NCI-H1694 treated with DMSO at 0.1 percent for 48 hours (cell line): ENCODE measurements at regions not wholly inside any gene's neighbourhood (a gene's known extent, or its start where the extent isn't known, plus 50 kb on each side); places are given as distances from the start of the nearest gene placed in this dataset.

ENCODE experiments used
- DNase-seq: peaks from one replicate; lab custom pipeline; 2025; lab: John Stamatoyannopoulos, UW

DNA sequence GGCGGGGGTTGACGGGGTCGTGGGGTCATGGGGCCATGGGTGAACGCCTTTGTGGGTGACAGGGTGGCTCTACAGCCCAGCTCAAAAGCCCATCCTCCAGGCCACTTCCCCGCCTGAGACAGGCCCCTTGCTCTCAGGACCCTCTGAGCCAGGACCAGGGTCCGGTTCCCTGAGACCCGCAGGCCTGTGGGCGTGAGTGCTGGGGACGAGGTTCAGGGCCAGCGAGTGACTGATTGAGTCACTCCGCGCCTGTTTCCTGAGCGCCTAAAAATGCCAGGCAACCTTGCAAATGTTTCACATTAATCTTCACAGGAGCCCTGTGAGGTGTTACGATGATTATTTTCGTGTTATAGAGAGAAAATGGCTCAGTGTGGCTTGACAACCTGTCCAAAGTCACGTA lies 97.8 kb downstream of the ZNF674 start:
- no peak for DNase-seq

DNA sequence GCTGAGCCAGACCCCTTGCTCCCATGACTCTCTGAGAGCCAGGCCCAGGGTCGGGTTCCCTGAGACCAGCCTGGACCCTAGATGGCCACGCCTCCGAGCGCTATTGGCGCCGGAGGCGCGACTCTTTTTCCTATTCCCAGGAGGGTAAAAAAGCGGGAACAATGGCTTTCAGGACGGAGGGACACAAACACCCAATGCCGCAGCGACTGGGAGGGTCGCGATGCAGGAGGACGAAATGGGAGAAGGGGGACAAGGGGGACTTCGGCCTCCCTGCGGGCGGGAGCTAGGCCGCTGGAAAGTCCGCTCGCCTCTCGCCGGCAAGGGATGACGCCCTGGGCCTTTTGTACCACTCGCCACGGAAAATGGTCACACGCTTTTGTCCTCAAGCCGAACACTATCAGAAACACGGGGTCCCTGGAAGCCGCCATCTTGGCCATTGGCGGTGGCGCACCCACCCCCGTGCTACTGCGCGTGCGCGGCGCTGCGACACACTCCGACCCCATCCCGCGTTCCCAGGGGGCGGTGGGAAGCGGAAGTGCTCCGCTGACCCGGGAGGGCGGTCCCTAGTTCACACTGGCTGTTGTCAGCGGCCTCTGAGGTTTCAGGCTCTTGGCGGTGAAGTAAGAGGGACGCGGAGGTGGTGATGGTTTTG lies 98.4 kb downstream of the ZNF674 start:
- DNase-seq: peak; percentile 59

DNA sequence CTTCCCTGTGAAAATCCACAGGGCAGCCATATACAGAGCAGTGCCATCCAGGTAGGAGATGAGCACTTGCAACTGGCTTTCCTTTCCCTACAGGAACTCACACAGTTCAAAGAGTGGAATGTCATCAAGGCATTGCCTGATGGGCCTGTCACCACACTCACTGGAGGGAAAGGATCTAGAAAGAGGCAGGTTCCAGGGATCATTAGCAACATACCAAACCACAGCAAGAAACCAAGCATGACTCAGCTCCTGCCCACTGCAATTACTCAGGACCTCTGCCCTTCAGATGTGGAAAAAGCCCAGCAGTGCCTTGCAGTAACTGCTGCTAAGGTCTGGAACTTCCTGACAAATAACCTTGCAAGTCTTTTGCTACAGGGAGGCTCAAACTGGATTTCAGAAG lies 101.2 kb downstream of the ZNF674 start:
- DNase-seq: no peak

DNA sequence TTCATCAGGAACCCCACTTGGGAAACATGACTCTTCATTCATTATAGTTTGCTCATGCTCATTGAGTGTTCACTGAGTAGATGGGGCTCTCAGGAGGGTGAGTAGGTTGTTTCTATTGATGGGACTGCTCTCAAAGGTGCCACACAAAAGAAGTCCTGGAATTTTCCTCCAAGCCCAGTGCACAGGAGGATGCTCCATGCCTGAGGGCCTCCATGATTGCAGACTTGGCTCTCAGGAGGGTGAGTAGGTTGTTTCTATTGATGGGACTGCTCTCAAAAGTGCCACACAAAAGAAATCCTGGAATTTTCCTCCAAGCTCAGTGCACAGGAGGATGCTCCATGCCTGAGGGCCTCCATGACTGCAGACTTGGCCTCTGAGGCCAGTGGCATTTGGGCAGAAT lies 108.5 kb downstream of the ZNF674 start:
- no peak for DNase-seq

DNA sequence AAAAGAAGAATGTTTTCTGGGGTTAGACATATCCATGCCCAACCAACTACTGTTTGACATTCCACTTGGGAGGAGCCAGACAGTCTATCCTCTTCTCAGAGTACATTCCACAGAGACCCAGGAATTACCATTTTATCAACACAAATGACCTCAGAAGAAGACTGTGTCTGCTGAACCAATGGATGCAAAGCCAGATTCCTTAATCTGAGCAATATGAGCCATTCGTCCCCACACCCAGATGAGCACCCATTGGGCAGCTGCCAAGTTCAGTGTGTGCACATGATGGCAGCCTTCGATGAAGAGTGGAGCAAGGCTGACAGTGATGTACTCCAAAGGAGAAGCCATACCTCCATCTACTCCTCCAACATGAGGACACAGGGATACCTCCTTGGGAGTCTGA lies 111.3 kb downstream of the ZNF674 start:
- no peak for DNase-seq

DNA sequence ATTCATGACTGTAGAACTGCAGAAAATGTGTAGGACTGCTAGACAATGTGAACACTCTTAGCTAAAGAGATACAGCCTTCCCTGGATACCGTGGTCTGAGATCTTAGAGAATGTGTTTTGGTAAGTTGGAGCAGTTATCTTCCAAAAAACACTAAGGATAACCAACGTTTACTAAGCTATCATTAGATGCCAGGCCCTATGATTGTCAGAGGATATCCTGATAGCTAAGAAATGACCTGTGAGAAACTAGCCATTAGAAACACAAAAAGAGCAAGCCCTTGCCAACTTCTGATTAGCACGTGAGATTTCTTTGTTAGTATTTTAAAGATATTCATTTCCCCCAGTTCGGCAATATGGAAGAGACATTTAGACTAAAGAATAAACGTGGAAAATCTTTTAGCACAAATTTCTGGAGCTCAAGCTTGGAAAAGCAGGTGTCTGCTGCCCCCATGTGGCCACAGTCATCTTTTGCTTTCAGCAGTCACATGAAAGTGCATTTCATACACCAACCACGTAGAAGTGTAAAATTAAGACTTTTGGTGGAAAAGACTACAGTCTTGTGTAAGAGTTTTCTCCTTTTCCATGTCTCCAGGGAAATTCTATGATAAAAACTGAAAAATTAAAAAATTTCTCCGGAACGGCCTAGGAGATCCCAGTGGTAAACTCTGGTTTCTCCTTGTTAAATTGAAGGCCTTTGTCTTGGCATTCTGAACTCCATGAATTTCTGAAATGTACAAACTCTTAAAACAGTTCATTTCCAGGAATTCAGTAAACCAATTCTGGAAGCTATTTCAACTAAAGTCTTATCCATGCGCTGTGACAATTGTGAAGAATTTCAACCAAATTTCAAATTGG lies 136.4 kb downstream of the ZNF674 start:
- peak; percentile 30 for DNase-seq

DNA sequence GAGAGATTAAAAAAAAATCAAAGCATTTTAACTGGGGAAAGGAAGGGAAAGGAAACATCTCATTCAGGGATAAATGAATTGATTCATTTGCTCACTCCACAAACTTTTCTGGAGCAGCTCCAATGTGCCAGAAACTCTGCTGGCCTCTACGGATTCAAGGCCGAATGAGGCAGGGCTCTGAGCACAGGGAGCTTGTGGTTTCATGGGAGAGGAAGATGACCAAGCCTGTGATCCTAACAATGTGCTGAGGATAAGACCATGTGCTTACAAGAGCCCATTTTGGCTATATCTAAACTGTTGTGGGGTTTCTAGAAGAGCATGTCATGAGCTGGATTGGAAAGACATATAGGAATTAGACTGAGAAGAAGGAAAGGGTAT lies 137.5 kb downstream of the ZNF674 start:
- no peak for DNase-seq

DNA sequence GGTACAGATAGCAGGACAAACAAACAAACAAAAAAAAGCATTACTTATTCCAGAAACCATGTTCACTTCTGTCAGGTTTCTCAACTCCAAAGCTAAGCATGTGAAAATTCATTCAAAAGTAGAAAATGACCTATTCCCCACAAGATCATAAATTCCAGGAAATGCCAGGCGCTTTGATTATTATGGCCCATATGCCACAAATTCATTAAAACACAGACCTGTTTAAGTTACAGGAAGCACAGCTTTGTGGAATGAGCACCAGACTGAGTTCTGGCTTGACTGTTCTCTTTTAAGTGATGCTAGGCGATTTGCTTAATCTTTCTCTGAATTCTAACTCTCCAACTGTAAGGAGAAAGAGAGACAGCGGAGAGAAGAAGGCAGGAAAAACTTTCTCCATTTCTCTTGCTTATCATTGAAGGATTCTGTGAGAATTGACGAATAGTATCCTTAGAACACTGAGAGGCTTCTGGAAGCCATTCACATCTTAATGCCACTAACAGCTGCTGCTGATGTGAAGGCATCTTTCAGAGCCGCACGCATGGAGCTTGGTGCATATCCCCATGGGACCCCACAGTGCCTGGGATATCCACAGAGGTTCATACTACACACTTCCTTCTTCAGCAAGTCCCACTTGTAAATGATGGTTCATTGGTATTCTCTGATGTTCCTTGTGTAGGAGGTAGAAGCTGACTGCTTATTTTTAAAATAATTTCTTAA lies 138.0 kb downstream of the ZNF674 start:
- DNase-seq: no peak

DNA sequence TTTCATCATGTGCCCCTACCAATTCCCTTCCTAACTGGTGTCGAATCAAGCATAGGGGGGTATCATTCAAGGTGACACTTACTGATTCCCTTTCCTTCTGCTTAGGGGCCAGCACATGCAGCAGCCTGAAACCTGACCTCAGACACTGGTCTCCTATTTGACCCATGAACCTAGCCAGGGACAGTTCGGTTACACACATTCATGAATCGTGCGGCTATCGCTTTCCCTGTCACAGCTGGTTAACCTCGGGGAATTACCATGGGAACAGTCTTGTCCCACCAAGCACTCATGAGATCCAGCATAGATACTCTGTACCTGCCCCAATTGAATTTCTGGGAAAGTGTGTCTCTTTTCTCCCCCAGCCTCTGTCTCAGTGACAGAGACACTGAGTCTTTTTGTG lies 140.4 kb downstream of the ZNF674 start:
- no peak for DNase-seq

DNA sequence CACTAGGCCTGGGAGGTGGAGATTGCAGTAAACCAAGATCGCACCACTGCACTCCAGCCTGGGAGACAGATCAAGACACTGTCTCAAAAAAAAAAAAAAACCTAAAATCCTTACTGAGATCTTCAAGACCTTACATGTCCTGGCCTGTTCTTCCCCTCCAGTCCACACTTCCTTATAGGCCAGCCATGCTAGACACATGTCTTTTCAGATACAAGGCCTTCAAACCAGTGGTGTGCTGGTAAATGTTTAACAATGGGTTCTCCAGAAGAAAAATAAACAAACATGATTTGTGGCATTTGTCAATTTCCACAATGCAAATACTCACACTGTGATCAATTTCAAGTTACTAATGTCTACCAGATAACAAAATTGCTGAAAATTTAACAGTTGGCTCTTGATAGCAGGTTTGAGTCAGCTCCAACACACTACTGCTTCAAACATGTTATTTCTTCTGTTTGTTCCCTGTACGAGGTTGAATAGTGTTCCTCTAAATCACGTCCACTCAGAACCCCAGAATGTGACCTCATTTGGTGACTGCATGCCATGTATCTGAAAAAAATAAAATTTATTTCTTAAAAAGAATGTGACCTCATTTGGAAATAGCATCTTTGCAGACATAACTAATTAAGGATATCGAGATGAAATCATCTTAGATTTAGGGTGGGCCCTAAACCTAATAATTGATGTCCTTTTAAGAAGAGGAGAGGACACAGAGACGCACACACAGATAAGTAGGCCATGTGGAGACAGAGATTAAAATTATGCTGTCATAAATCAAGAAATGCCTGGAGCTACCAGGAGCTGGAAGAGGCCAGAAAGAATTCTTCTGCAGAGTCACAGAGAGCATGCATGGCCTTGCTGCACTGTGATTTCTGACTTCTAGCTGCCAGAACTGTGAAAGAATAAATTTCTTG lies 144.4 kb downstream of the ZNF674 start:
- DNase-seq: no peak

DNA sequence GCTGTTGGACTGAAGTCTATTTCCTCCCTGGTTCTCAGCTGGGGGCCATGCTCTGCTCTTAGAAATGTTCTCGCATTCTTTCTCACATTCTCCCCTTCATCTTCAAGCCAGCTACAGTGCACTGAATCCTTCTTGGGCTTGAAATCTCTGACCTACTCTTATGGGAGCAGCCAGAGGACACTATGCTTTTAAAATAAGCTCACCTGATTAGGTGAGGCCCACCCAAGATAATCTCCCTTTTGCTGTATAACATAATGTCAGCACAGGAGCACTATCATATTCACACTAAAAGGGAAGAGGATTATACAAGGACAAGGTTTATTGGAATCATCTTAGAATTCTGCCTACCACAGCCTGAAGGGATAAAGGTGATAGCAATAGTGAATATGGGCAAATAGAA lies 146.3 kb downstream of the ZNF674 start:
- DNase-seq: no peak

DNA sequence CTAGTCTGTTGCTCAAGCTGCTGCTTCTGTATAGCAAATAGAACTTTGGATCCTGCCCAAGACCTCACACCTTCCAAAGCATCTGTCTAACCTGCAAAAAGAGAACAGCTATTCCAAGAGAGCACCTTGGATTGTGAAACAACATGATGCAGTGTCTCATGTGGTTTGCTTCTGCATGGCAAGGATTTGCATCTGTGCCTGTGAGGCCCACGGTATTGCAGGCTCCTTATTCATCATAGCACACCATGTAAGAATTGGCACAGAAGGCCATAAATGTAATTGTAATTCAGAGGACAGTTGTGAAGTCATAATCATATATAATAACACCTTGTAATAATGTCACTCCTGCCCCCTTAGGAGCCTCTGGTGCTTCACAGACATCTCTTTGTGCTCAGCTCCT lies 147.1 kb downstream of the ZNF674 start:
- DNase-seq: no peak

DNA sequence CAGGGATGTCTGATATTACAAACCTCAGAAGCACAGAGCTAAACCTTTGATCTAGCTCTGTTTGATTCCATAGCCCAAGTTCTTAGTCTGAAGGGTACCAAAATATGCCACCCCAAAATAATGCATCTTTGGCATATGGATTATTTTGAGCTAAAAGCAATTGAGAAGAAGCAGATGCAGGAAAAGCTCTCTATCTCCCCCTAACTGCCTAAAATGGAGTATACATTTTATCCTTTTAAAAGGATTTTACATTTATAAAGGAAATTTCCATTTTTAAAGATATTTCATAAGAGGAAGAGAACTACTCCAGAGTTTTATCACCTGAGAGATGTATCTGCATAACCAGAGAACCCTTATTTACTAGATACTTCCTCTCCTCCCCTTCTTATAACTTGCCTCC lies 158.7 kb downstream of the ZNF674 start:
- DNase-seq: no peak

DNA sequence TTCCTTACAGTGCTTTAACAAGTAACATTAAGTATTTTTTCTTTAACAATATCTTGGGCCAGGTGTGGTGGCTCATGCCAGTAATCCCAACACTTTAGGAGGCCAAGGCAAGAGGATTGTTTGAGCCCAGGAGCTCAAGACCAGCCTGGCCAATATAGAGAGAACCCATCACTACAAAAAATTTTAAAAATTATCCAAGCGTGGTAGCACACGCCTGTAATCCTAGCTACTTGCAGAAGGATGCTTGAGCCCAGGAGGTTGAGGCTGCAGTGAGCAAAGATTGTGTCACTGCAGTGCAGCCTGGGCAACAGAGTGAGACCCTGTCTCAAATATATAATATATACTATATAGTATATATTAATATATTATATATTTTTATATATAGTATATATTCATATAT lies 162.2 kb downstream of the ZNF674 start:
- DNase-seq: no peak

DNA sequence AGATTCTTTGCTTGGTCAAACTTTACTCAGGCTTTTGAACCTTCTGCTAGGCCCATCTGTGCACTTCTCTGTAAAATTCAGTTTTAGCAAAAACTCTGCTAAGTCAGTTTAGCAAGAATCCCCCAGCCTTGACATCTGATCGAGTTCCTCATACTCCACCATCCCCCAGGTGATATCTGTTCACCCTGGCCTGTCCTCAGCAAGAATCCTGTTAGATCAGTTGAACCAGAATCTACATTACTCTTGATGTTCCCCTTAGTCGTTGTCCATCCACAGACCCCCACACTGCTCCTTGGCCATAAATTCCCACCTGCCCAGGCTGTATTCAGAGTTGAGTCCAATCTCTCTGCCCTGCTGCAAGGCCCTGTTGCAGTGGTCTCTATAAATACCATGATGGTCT lies 162.6 kb downstream of the ZNF674 start:
- no peak for DNase-seq

DNA sequence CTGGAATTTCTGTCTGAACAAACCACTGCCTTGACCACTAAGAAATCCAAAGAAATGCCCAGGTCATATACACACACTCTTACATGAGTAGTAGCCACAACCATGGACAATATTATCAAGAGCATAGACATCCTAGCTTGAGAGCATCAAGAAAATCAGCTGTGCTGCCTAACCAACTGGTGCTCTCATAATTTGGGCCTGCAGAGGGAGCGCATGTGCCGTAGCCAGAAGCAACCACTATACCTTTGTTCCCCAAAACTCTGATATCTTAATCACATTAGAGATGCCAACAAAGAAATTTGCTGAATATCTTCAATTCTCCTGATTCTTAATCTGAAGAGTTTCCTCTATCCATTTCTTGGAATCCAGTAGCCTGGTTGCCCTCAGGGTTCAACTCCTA lies 163.6 kb downstream of the ZNF674 start:
- no peak for DNase-seq

DNA sequence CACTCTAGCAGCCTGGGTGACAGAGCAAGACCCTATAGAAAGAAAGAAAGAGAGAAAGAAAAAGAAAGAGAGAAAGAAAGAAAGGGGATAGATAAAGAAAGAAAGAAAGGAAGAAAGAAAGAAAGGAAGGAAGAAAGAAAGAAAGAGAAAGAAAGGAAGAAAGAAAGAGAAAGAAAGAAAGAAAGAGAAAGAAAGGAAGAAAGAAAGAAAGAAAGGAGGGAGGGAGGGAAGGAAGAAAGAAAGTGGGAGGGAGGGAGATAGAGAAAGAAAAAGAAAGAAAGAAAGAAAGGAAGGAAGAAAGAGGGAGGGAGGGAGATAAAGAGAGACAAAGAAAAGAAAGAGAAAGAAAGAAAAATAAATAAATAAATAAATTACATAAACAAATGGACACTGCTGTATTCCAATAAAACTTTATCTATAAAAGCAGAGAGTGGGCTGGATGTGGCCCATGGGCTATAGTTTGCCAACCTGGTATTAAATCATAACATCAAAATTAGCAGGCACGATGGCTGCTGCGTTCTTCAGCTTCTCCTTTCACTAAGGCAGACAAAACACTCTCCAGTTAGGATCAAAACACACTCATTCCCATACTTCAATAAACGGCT lies 165.0 kb downstream of the ZNF674 start:
- DNase-seq: no peak

DNA sequence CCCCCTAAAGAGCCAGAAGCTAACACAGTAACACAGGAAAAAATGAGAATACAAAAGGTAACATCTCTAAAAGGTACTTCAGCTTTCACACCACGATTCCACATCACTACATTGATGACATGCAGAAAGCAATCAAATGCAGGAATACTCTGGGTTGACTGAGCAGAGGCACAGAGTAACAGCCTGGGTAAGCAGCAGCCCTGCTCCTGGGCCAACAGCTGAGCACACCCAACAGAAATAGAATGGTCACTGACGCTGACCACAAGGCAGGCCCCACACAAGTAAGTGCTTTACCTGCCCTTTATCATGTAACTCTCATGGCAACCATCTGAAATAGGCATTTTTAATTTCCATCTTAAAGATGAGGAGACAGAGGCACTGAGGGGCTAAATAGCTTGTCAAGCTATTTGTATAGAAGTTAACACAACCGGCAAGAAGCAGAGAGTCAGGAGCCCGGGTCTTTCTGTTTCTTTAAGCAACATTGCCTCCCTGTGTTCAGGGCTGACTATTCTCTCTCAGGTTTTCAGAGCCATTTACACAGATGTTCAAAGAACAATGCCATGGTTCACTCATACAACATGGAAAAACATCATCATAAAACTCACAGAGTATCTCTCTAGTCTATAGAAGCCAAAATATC lies 168.9 kb downstream of the ZNF674 start:
- DNase-seq: no peak

DNA sequence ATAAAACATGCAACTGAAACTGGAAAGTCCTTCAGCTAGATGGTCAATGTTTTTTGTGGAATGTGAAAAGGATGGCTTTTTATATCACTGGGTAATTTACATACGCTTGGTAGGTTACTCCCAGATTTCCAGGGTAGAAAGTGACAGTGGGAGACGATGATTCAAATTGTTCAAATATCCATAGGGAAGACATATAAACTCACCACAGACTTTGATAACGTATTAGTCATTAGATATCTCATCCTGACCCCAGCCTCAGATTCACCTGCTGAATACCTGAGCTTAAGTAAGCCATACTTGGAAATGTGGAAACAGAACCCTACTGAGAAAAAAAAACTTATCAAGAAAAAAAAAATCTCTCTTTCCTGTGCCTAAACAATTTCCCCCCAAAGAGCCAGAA lies 169.4 kb downstream of the ZNF674 start:
- DNase-seq: no peak

DNA sequence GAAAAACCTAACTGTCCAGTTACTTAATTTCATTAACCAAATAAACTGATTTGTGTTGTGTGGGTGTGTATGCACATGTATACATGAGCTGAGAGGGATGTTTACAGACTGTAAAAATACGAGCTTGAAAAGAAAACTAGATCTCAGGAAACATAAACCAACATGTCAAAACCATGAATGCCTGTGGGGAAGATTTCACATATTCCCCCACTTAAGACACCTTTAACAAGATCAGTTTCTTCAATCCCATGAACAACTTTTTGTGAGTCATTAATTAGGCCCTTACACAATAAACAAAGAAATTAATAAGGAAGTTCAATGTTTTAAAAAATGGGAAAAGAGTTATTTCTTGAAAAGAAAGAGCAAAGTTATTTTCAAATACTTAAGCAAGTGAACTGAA lies 170.8 kb downstream of the ZNF674 start:
- no peak for DNase-seq

DNA sequence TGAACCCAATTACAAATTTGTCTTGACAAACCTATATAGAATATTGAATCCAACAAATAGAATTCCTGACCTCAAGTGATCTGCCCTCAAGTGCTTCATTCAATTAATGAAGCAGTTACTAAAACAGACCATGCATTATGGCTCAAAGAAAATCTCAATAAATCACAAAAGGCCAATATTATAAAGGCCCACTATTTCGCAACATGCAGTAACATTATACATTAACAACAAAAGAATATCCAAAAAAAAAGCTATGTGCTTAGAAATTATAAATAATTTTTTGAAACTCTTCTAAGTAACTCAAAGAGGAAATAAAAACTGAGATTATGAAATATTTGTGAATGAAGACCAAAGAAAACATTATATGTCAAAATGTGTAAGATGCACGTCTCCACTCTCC lies 177.7 kb downstream of the ZNF674 start:
- DNase-seq: no peak
